NB4 (cell line): ENCODE measurements at regions not wholly inside any gene's neighbourhood (a gene's known extent, or its start where the extent isn't known, plus 50 kb on each side); places are given as distances from the start of the nearest gene placed in this dataset.

Experiments used
- CTCF ChIP-seq: IDR thresholded peaks from one replicate; pipeline ENCODE4 v1.5.1; 2012; ENCODE audit warnings: low read depth, low read length
- POLR2A ChIP-seq: IDR thresholded peaks from 2 replicates; pipeline ENCODE4 v1.6.1; 2011; ENCODE audit warnings: mild to moderate bottlenecking; ENCODE audit not compliant: insufficient read length; ENCODE audit errors: extremely low read depth

- no peak for TF ChIP-seq POLR2A
- TF ChIP-seq CTCF, result no peak
Measured at GRCh38 chr3:144424606-144425005, 453.0 kb downstream of the DIPK2A start.
